HepG2 (cell line): ENCODE measurements at regions not wholly inside any gene's neighbourhood (a gene's known extent, or its start where the extent isn't known, plus 50 kb on each side); places are given as distances from the start of the nearest gene placed in this dataset.

ENCODE experiments used
- ATAC-seq: fragments of 200-7000 bp; cut with Tn5 transposase; 3 replicates; pipeline ENCODE4 v1.9.1; 2020; ENCODE audit warnings: mild to moderate bottlenecking, moderate library complexity
- BruUV-seq: library from RNA; stranded (reverse); fragments of 400-500 nt; replicated peaks from 2 replicates; lab custom pipeline; 2021; lab: Mats Ljungman, UMichigan
- CTCF ChIA-PET: fragments of 300-600 bp; formaldehyde crosslinking; extraction: SDS; loops from one replicate; lab custom pipeline; 2021; ENCODE audit warnings: low total read pairs, inconsistent platforms, low intra/inter-chr PET ratio; lab: Yijun Ruan, JAX
- POLR2A ChIA-PET: fragments of 350-600 bp; sonication (Branson Sonifier 250); formaldehyde crosslinking; loops from one replicate; lab custom pipeline; 2020; ENCODE audit warnings: antibody characterized with exemption, inconsistent platforms; lab: Yijun Ruan, JAX
- DNase-seq: peaks from one replicate; pipeline ENCODE4 v3.0.0-alpha.2; 2015; ENCODE audit warnings: low spot score
- FAIRE-seq: peaks from 3 replicates; lab custom pipeline; 2011; peaks lifted over from hg19 to GRCh38; lab: Jason Lieb, UNC
- H2AFZ ChIP-seq: one replicate; pipeline ENCODE4 v1.6.1; 2011; ENCODE audit warnings: low read length, inconsistent platforms
- H3K27ac ChIP-seq: fragments of 300-600 bp; 3 replicates; pipeline ENCODE4 v1.8.0; 2011; ENCODE audit warnings: mixed run types, mild to moderate bottlenecking, mixed read lengths, low read length, inconsistent platforms; ENCODE audit not compliant: insufficient read depth; ENCODE audit errors: extremely low read length
- H3K27me3 ChIP-seq, 2 experiments: fragments of 200-600 bp in 1 of 2; 2 replicates in 1 of 2; 3 replicates in 1 of 2; pipeline versions ENCODE4 v1.6.0 to v1.8.0; 2011; ENCODE audit warnings: low read length in 2 of 2, mild to moderate bottlenecking in 2 of 2, moderate library complexity in 2 of 2, inconsistent platforms in 1 of 2; ENCODE audit not compliant: insufficient read depth in 2 of 2, control insufficient read depth in 1 of 2
- H3K36me3 ChIP-seq, 2 experiments: fragments of 200-600 bp in 1 of 2; replicated peaks in 1 of 2; 2 replicates in 1 of 2; 3 replicates in 1 of 2; pipeline versions ENCODE4 v1.5.1 to v1.8.0; 2011; ENCODE audit warnings: low read length in 2 of 2, inconsistent platforms in 1 of 2; ENCODE audit not compliant: insufficient read depth in 2 of 2, control insufficient read depth in 1 of 2
- H3K4me1 ChIP-seq: 2 replicates; pipeline ENCODE4 v1.5.1; 2012; ENCODE audit warnings: low read length, inconsistent platforms; ENCODE audit not compliant: insufficient read depth
- H3K4me2 ChIP-seq: 2 replicates; pipeline ENCODE4 v1.6.0; 2011; ENCODE audit warnings: low read depth, low read length, inconsistent platforms
- H3K4me3 ChIP-seq, 3 experiments: fragments of 200-600 bp in 1 of 3; sonication (generic), shearing (Covaris generic) in 1 of 3; replicated peaks in 1 of 3; 2 replicates each; pipeline ENCODE4 v1.5.1; 2011 to 2016; ENCODE audit warnings: low read length in 3 of 3, inconsistent platforms in 2 of 3, low read depth in 2 of 3, mild to moderate bottlenecking in 2 of 3, control low read depth in 1 of 3, mixed read lengths in 1 of 3; ENCODE audit not compliant: insufficient read depth in 1 of 3
- H3K79me2 ChIP-seq: one replicate; pipeline ENCODE4 v1.6.1; 2011; ENCODE audit warnings: low read length, inconsistent platforms; ENCODE audit not compliant: insufficient read depth
- H3K9ac ChIP-seq: 2 replicates; pipeline ENCODE4 v1.6.0; 2011; ENCODE audit warnings: mild to moderate bottlenecking, low read depth, low read length, inconsistent platforms; ENCODE audit not compliant: insufficient read depth
- H3K9me3 ChIP-seq: 2 replicates; pipeline ENCODE4 v1.5.1; 2012; ENCODE audit warnings: mild to moderate bottlenecking, low read length
- H4K20me1 ChIP-seq: 2 replicates; pipeline ENCODE4 v1.6.0; 2011; ENCODE audit warnings: inconsistent platforms, mild to moderate bottlenecking, low read length, moderate library complexity; ENCODE audit not compliant: insufficient read depth
- CEBPG ChIP-seq: IDR thresholded peaks from 2 replicates; pipeline ENCODE4 v1.6.1; 2016
- DRAP1 ChIP-seq: IDR thresholded peaks from 2 replicates; pipeline ENCODE4 v1.6.1; 2016; ENCODE audit warnings: missing genetic modification reagents, missing compliant biosample characterization
- ELK4 ChIP-seq: sonication (generic); formaldehyde crosslinking; IDR thresholded peaks from 2 replicates; pipeline ENCODE4 v1.9.0; 2021; ENCODE audit warnings: missing genetic modification reagents, borderline replicate concordance
- FOSL1 ChIP-seq: sonication (generic); formaldehyde crosslinking; IDR thresholded peaks from 2 replicates; pipeline ENCODE4 v1.9.0; 2021; ENCODE audit warnings: missing genetic modification reagents, borderline replicate concordance
- MXI1 ChIP-seq: IDR thresholded peaks from 3 replicates; pipeline ENCODE4 v1.6.1; 2012; ENCODE audit warnings: low read depth, low read length, inconsistent platforms, borderline replicate concordance
- NFIB ChIP-seq: sonication (generic); formaldehyde crosslinking; IDR thresholded peaks from 2 replicates; pipeline ENCODE4 v1.9.0; 2021; ENCODE audit warnings: missing genetic modification reagents, mild to moderate bottlenecking, borderline replicate concordance
- NKX3-1 ChIP-seq: sonication (generic); formaldehyde crosslinking; IDR thresholded peaks from 2 replicates; pipeline ENCODE4 v1.5.0; 2020; ENCODE audit warnings: missing genetic modification reagents
- POLR2AphosphoS5 ChIP-seq: IDR thresholded peaks from 2 replicates; pipeline ENCODE4 v1.6.1; 2012; ENCODE audit warnings: low read depth, low read length
- RNF2 ChIP-seq: fragments of 450-650 bp; conservative IDR thresholded peaks from 2 replicates; pipeline ENCODE4 v1.6.1; 2016; ENCODE audit warnings: low read depth
- ZBTB4 ChIP-seq: sonication (generic); formaldehyde crosslinking; IDR thresholded peaks from 2 replicates; pipeline ENCODE4 v1.4.0; 2020; ENCODE audit warnings: missing genetic modification reagents, mild to moderate bottlenecking, borderline replicate concordance
- ZBTB46 ChIP-seq: sonication (generic); formaldehyde crosslinking; IDR thresholded peaks from 2 replicates; pipeline ENCODE4 v1.4.0; 2020; ENCODE audit warnings: mild to moderate bottlenecking, missing genetic modification reagents, borderline replicate concordance
- ZNF230 ChIP-seq: sonication (generic); formaldehyde crosslinking; IDR thresholded peaks from 2 replicates; pipeline ENCODE4 v1.4.0; 2020; ENCODE audit warnings: mild to moderate bottlenecking, missing genetic modification reagents
- ZNF317 ChIP-seq: sonication (generic); formaldehyde crosslinking; IDR thresholded peaks from 2 replicates; pipeline ENCODE4 v1.5.0; 2020; ENCODE audit warnings: mild to moderate bottlenecking, missing genetic modification reagents
- ZNF569 ChIP-seq: sonication (generic); formaldehyde crosslinking; IDR thresholded peaks from 2 replicates; pipeline ENCODE4 v1.5.0; 2020; ENCODE audit warnings: mild to moderate bottlenecking, missing genetic modification reagents, moderate library complexity, borderline replicate concordance
- WGBS: methylation state at CpG from one replicate; pipeline ENCODE4 v1.1.6; 2017; ENCODE audit warnings: low lambda C conversion rate; 5-methylcytosine and 5-hydroxymethylcytosine counted together
- in situ Hi-C: cut with HindIII; loops from 2 replicates; pipeline ENCODE4 v1.10.0; 2017; ENCODE audit warnings: low pct_unique_long_range_greater_than_20kb; ENCODE audit not compliant: extremely low pct_ligation_motif_present
- intact Hi-C: fragments of 100-400 bp; cut with micrococcal nuclease; formaldehyde crosslinking; loops from one replicate; pipeline ENCODE4 v1.10.0; 2022; ENCODE audit not compliant: unreplicated experiment

GRCh38 chr3:76078101-76078500 is 292.8 kb upstream of the ZNF717 start:
- FAIRE-seq (no peak), DNase-seq (no peak), ATAC-seq (no peak)
- TF ChIP-seq ZNF317: no peak
- Histone ChIP-seq H3K27ac (no peak overlapping the region), H2AFZ (no peak overlapping the region), H3K27me3 (no peaks in the 10 kb centered on the region; a peak in 1 of 5 replicates), H3K36me3 (no peaks in the 10 kb centered on the region), H3K4me3 (no peak overlapping the region), H3K79me2 (no peaks in the 10 kb centered on the region), H3K9me3 (peaks cover 5% of the 10 kb centered on the region; the same call in 1 of the 2 replicates), H3K4me1 (no peaks in the 10 kb centered on the region), H3K9ac (no peak overlapping the region), H3K4me2 (no peak overlapping the region), H4K20me1 (no peaks in the 10 kb centered on the region)
- ChIA-PET CTCF (no interaction called here), POLR2A (no interaction called here)
- WGBS: 2% methylated on average over 2 of the region's 2 CpGs
- intact Hi-C loops (no loop called here), in situ Hi-C loops (no loop called here)
- no TSS peak for BruUV-seq

GRCh38 chr3:76083992-76084391 is 298.6 kb upstream of the ZNF717 start:
- Histone ChIP-seq H3K36me3 (no peaks in the 10 kb centered on the region), H3K4me3 (no peak overlapping the region), H3K4me1 (no peaks in the 10 kb centered on the region), H3K27me3 (no peaks in the 10 kb centered on the region), H3K4me2 (no peak overlapping the region), H3K9ac (no peak overlapping the region), H3K79me2 (no peaks in the 10 kb centered on the region), H2AFZ (no peak overlapping the region), H3K9me3 (no peaks in the 10 kb centered on the region), H3K27ac (no peak overlapping the region), H4K20me1 (no peaks in the 10 kb centered on the region)
- 1% methylated on average over 3 of the region's 3 CpGs for WGBS
- intact Hi-C loops: no loop called here
- BruUV-seq: no TSS peak
- POLR2A ChIA-PET: no interaction called here
- FAIRE-seq: no peak
- in situ Hi-C loops: no loop called here
- no peak for DNase-seq
- no peak for ATAC-seq
- CTCF ChIA-PET: no interaction called here
- TF ChIP-seq ELK4 (CRISPR knock-in tag) (no peak), ZNF569 (CRISPR knock-in tag) (no peak), ZNF230 (CRISPR knock-in tag) (no peak), POLR2AphosphoS5 (no peak), ZBTB46 (CRISPR knock-in tag) (no peak), MXI1 (no peak), NKX3-1 (no peak), FOSL1 (CRISPR knock-in tag) (no peak), ZBTB4 (CRISPR knock-in tag) (no peak), RNF2 (no peak), CEBPG (CRISPR knock-in tag) (no peak), DRAP1 (CRISPR knock-in tag) (no peak), NFIB (CRISPR knock-in tag) (no peak)
